Smooth muscle cell (in vitro differentiated cells): ENCODE measurements at regions not wholly inside any gene's neighbourhood (a gene's known extent, or its start where the extent isn't known, plus 50 kb on each side); places are given as distances from the start of the nearest gene placed in this dataset.

Experiments
- DNase-seq: peaks from one replicate; lab custom pipeline; 2025; ENCODE audit not compliant: unreplicated experiment; lab: John Stamatoyannopoulos, UW
- H2AFZ ChIP-seq: fragments of 200-600 bp; sonication (generic); 2 replicates; pipeline ENCODE4 v1.6.0; 2016; ENCODE audit warnings: antibody characterized with exemption, low read depth, mild to moderate bottlenecking
- H3F3A ChIP-seq: fragments of 200-600 bp; sonication (generic); 2 replicates; pipeline ENCODE4 v1.6.0; 2017; ENCODE audit warnings: antibody characterized with exemption, low read depth
- H3K27ac ChIP-seq: fragments of 200-600 bp; sonication (generic); 2 replicates; pipeline ENCODE4 v1.5.1; 2016; ENCODE audit warnings: low read depth, mild to moderate bottlenecking
- H3K27me3 ChIP-seq: fragments of 200-600 bp; sonication (generic); 2 replicates; pipeline ENCODE4 v1.6.1; 2016; ENCODE audit warnings: low read depth, mild to moderate bottlenecking
- H3K36me3 ChIP-seq: fragments of 200-600 bp; sonication (generic); 2 replicates; pipeline ENCODE4 v1.5.1; 2016; ENCODE audit warnings: low read depth
- H3K4me1 ChIP-seq: fragments of 200-600 bp; sonication (generic); 2 replicates; pipeline ENCODE4 v1.5.1; 2016; ENCODE audit warnings: low read depth
- H3K4me2 ChIP-seq: fragments of 200-600 bp; sonication (generic); 2 replicates; pipeline ENCODE4 v1.6.0; 2016; ENCODE audit warnings: mild to moderate bottlenecking
- H3K4me3 ChIP-seq: fragments of 200-600 bp; sonication (generic); 2 replicates; pipeline ENCODE4 v1.5.1; 2016; ENCODE audit warnings: mild to moderate bottlenecking
- H3K79me2 ChIP-seq: fragments of 200-600 bp; sonication (generic); 2 replicates; pipeline ENCODE4 v1.6.0; 2016; ENCODE audit warnings: low read depth, mild to moderate bottlenecking
- H3K9ac ChIP-seq: fragments of 200-600 bp; sonication (generic); 2 replicates; pipeline ENCODE4 v1.6.0; 2016; ENCODE audit warnings: low read depth
- H3K9me3 ChIP-seq: fragments of 200-600 bp; sonication (generic); replicated peaks from 2 replicates; pipeline ENCODE4 v1.5.1; 2016; ENCODE audit warnings: low read depth
- H4K20me1 ChIP-seq: fragments of 200-600 bp; sonication (generic); 2 replicates; pipeline ENCODE4 v1.6.0; 2016; ENCODE audit warnings: low read depth
- WGBS: methylation state at CpG from one replicate; pipeline ENCODE4 v1.1.7; 2016; ENCODE audit warnings: low lambda C conversion rate; 5-methylcytosine and 5-hydroxymethylcytosine counted together
- TF ChIP-seq, protein P1 (sequence below): fragments of 200-600 bp; sonication (generic); IDR thresholded peaks from 2 replicates; pipeline ENCODE4 v1.5.1; 2017; ENCODE audit warnings: borderline replicate concordance, mild to moderate bottlenecking, antibody characterized with exemption; ENCODE audit not compliant: insufficient read depth, poor library complexity, severe bottlenecking

- no peak for DNase-seq
- TF ChIP-seq, protein P1, sequence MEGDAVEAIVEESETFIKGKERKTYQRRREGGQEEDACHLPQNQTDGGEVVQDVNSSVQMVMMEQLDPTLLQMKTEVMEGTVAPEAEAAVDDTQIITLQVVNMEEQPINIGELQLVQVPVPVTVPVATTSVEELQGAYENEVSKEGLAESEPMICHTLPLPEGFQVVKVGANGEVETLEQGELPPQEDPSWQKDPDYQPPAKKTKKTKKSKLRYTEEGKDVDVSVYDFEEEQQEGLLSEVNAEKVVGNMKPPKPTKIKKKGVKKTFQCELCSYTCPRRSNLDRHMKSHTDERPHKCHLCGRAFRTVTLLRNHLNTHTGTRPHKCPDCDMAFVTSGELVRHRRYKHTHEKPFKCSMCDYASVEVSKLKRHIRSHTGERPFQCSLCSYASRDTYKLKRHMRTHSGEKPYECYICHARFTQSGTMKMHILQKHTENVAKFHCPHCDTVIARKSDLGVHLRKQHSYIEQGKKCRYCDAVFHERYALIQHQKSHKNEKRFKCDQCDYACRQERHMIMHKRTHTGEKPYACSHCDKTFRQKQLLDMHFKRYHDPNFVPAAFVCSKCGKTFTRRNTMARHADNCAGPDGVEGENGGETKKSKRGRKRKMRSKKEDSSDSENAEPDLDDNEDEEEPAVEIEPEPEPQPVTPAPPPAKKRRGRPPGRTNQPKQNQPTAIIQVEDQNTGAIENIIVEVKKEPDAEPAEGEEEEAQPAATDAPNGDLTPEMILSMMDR: no peak
- Histone ChIP-seq H3K27me3 (no peaks in the 10 kb centered on the region), H3K9me3 (no peaks in the 10 kb centered on the region), H3K79me2 (no peaks in the 10 kb centered on the region), H3K4me1 (no peaks in the 10 kb centered on the region), H3K9ac (no peak overlapping the region), H4K20me1 (no peaks in the 10 kb centered on the region), H3K36me3 (no peaks in the 10 kb centered on the region), H2AFZ (no peak overlapping the region), H3K4me2 (no peak overlapping the region), H3K4me3 (no peak overlapping the region), H3F3A (no peaks in the 10 kb centered on the region), H3K27ac (no peak overlapping the region)
- WGBS: 90% methylated on average over 8 of the region's 8 CpGs
These were observed 82.4 kb upstream of the LRPAP1 start for GRCh38 chr4:3614731-3614980.

DNA sequence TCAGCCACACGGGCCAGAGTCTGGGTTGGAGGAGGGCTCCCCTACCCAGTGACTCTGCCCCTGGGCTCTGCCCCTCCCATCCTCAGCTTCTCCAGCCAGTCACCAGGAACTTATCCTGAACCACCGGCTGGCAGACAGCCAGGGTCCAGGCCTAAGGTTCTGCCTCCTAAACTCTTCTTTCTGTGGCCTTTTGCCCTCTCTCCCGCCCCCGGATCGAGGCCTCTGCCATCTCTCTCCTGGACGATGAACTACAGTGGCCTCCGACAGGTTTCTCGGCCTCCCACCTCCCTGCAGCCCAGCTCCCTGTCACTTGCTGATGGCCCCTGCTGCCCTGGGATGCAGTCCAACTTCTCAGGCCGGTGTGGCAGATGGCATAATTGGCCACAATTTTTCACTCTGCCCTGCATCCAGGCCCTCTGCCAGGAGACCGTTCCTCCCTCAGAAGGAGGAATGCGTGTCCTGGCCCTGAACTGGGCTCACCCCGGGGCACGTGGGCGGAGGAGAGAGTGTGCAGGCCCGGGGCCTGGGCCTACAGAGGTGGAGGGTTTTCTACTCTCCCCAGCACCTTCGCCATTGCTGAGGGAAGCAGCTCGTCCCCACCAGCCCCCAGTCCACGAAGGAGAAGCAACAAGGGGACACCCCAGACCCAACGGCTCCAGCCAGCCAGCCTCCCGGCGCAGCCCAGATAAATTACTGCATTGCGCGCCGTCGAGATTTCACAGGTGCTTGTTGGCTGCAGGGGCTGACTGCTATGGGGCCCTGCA, 81.9 kb upstream of the LRPAP1 start:
- Histone ChIP-seq H3K9ac (no peak overlapping the region), H3F3A (no peaks in the 10 kb centered on the region), H3K9me3 (no peaks in the 10 kb centered on the region), H3K79me2 (no peaks in the 10 kb centered on the region), H3K27me3 (no peaks in the 10 kb centered on the region), H3K4me1 (no peaks in the 10 kb centered on the region), H2AFZ (no peak overlapping the region), H3K4me3 (no peak overlapping the region), H3K4me2 (no peak overlapping the region), H3K36me3 (no peaks in the 10 kb centered on the region), H4K20me1 (no peaks in the 10 kb centered on the region), H3K27ac (no peak overlapping the region)
- DNase-seq: no peak
- TF ChIP-seq, protein P1: no peak
- 82% methylated on average over 21 of the region's 25 CpGs for WGBS

DNA sequence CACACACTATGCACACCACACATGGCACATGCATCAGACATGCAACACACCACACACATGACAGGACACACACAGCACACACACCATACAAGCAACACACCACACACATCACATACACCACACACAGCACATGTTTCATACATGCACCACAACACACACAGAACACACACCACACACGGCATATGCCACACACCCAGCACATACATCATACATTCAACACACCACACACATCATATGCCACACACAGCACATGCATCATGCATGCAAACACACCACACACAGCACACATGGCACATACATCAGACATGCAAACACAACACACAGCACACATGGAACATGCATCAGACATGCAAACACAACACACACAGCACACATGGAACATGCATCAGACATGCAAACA, 80.7 kb upstream of the LRPAP1 start:
- Histone ChIP-seq H3K4me3 (no peak overlapping the region), H3K27ac (no peak overlapping the region), H4K20me1 (no peaks in the 10 kb centered on the region), H2AFZ (no peak overlapping the region), H3K79me2 (no peaks in the 10 kb centered on the region), H3K9me3 (no peaks in the 10 kb centered on the region), H3K27me3 (no peaks in the 10 kb centered on the region), H3K9ac (no peak overlapping the region), H3K4me1 (no peaks in the 10 kb centered on the region), H3K36me3 (no peaks in the 10 kb centered on the region), H3K4me2 (no peak overlapping the region), H3F3A (no peaks in the 10 kb centered on the region)
- DNase-seq: no peak
- TF ChIP-seq, protein P1: no peak
- WGBS: 100% methylated on average over 1 of the region's 1 CpG

DNA sequence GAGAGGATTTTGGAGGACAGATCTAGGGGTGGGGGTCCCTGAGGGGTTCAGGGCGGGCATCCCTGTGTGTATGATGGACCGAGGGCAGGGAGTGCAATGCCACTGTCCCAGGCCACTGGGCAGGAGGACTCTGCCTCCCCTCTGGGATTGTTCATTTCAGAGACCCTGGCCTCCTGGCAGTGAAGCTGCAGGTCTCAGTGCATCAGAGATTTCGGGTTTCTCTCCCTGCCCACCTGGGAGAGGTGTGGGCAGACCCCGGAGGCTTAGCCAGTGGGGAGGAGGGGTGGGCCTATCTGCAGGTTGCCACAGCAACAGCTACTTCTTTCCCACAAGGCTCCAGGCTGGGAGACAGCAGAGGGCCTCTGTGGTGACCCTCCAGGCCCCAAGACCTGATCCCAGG, 80.1 kb upstream of the LRPAP1 start:
- Histone ChIP-seq H3K36me3 (no peaks in the 10 kb centered on the region), H3K9ac (no peak overlapping the region), H3K4me2 (no peak overlapping the region), H3K9me3 (no peaks in the 10 kb centered on the region), H4K20me1 (no peaks in the 10 kb centered on the region), H3K4me1 (no peaks in the 10 kb centered on the region), H3K4me3 (no peak overlapping the region), H3K79me2 (no peaks in the 10 kb centered on the region), H3K27me3 (no peaks in the 10 kb centered on the region), H2AFZ (no peak overlapping the region), H3K27ac (no peak overlapping the region), H3F3A (no peaks in the 10 kb centered on the region)
- TF ChIP-seq, protein P1: no peak
- DNase-seq: no peak
- WGBS: 94% methylated on average over 2 of the region's 4 CpGs
